ENCODE measurements at regions not wholly inside any gene's neighbourhood (a gene's known extent, or its start where the extent isn't known, plus 50 kb on each side); places are given as distances from the start of the nearest gene placed in this dataset.

GRCh38 chr7:47119261-47119865 is 462.5 kb downstream of the TNS3 start:
- no peak for DNase-seq
- H3K27ac Mint-ChIP-seq = no peak overlapping the region

GRCh38 chr7:47104206-47104549 is 477.7 kb downstream of the TNS3 start:
- no peak for TF ChIP-seq CTCF (IDR thresholded peaks at IDR 0.05)
- Mint-ChIP-seq H3K36me3 (ENCODE audit: low read depth) (no peaks in the 10 kb centered on the region), H3K9me3 (no peaks in the 10 kb centered on the region), H3K27ac (no peak overlapping the region), H3K4me3 (no peak overlapping the region), H3K4me1 (ENCODE audit: low read depth) (peaks cover 7% of the 10 kb centered on the region; the same call in 1 of the 2 replicates), H3K27me3 (ENCODE audit: insufficient read depth) (no peaks in the 10 kb centered on the region; the same call in 1 of the 2 replicates)
- DNase-seq = no peak

More at GRCh38 chr7:47119261-47119865, 462.5 kb downstream of the TNS3 start:
- no peaks in the 10 kb centered on the region for H3K4me1 Mint-ChIP-seq (ENCODE audit: low read depth)
- no peaks in the 10 kb centered on the region for H3K9me3 Mint-ChIP-seq
- H3K4me3 Mint-ChIP-seq = no peak overlapping the region
- peaks cover 12% of the 10 kb centered on the region; the same call in 1 of the 2 replicates for H3K27me3 Mint-ChIP-seq (ENCODE audit: insufficient read depth)
- TF ChIP-seq CTCF (IDR thresholded peaks at IDR 0.05) = no peak
- no peaks in the 10 kb centered on the region for H3K36me3 Mint-ChIP-seq (ENCODE audit: low read depth)

- H3K36me3 Mint-ChIP-seq (ENCODE audit: low read depth) = no peaks in the 10 kb centered on the region
- H3K4me1 Mint-ChIP-seq (ENCODE audit: low read depth) = peaks cover 7% of the 10 kb centered on the region; the same call in 1 of the 2 replicates
- H3K9me3 Mint-ChIP-seq = no peaks in the 10 kb centered on the region
- H3K27ac Mint-ChIP-seq = no peak overlapping the region
- TF ChIP-seq CTCF (IDR thresholded peaks at IDR 0.05) = no peak
- no peak overlapping the region for H3K4me3 Mint-ChIP-seq
- no peak for DNase-seq
- peaks cover 1% of the 10 kb centered on the region; the same call in 1 of the 2 replicates for H3K27me3 Mint-ChIP-seq (ENCODE audit: insufficient read depth)
These were observed 478.3 kb downstream of the TNS3 start for GRCh38 chr7:47103498-47104205.

GRCh38 chr7:47102331-47102841 is 479.5 kb downstream of the TNS3 start:
- Mint-ChIP-seq H3K4me1 (ENCODE audit: low read depth) (peaks cover 7% of the 10 kb centered on the region; the same call in 1 of the 2 replicates), H3K27ac (no peak overlapping the region), H3K36me3 (ENCODE audit: low read depth) (no peaks in the 10 kb centered on the region), H3K9me3 (no peaks in the 10 kb centered on the region), H3K27me3 (ENCODE audit: insufficient read depth) (peaks cover 4% of the 10 kb centered on the region; the same call in 1 of the 2 replicates), H3K4me3 (no peak overlapping the region)
- TF ChIP-seq CTCF (IDR thresholded peaks at IDR 0.05) = no peak
- DNase-seq = no peak

- DNase-seq = no peak
- Mint-ChIP-seq H3K27ac (no peak overlapping the region), H3K4me1 (ENCODE audit: low read depth) (peaks cover 12% of the 10 kb centered on the region), H3K36me3 (ENCODE audit: low read depth) (no peaks in the 10 kb centered on the region), H3K9me3 (no peaks in the 10 kb centered on the region), H3K4me3 (peak overlapping the region; percentile 35; the same call in 1 of the 2 replicates), H3K27me3 (ENCODE audit: insufficient read depth) (peaks cover 4% of the 10 kb centered on the region; the same call in 1 of the 2 replicates)
- TF ChIP-seq CTCF (IDR thresholded peaks at IDR 0.05) = peak; percentile 76
These were observed 481.0 kb downstream of the TNS3 start for GRCh38 chr7:47100817-47101435.
